ENCODE measurements at regions not wholly inside any gene's neighbourhood (a gene's known extent, or its start where the extent isn't known, plus 50 kb on each side); places are given as distances from the start of the nearest gene placed in this dataset.

DNA sequence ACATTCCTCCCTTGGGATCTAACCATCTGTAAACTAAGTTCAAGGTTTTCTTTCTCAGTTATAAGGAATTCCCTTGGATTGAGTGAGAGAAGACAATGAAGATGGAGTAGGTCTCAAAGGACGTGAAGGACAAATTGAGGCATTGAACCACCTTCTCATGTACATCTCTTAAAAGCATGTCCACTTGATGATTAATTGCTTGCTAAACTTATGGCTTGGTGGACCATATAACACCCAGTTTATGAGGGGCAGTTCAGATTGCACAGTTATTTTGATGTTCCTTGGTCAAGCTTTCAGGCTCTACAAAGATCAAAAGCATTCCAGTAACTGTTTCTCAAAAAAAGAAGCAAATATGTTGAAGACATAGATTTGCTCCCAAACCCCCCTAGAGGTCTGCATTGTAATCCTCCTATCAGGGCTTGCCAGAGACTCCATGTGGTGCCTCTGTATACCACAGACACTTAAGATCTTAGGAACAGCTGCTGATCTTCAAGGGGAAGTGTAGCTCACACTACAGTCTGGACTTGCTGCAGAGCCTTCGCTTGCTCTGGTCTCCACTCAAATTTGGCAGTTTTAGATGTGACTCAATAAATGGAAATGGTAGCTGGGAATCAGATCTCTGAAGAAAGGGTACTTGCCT is 56.9 kb upstream of the ALDH1A1 start:
- no peak for TF ChIP-seq Cebpa-rat (IDR thresholded peaks at IDR 0.05)

DNA sequence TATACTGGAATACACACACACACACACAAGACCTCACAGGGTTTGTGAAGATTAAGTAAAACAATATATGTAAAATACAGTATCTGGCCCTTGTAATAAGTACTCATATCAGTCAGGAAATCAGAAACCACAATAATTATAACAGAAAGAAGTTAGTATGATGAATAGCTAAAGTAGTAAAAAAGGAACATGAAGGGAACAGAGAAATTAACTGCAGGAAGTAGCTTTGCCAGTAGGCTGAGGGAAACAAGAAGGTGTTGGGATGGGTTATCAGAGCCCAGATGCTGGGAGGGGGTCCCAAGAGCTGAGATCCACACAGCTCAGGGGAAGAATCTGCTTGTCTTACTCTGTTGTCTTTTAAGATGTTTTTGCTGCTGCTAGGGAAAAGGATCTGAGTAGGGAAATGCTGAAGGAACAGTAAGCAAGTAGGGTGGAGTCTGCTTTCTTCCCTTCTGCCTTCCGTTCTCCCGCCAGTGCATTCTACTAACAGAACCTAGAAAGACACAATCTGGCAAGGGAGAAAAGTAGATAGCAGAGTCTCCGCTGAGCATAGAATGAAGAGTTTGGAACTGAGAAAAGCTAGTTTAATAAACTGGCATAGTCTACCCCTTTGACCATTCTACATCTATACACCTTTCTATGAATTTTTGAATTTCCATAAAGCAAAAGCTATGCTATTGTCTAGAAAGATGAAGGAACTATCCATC is 55.3 kb upstream of the ALDH1A1 start:
- Histone ChIP-seq H3K4me2 (peak overlapping the region in 3 of 11 experiments; percentile 33 to 56 (median 46); a peak in 5 of 22 replicates), H3K9me3 (replicated peaks in 1 of 11) (peaks cover 0 to 7% (median 0%) of the 10 kb centered on the region in 11 experiments; a peak in 2 of 22 replicates), H3K27me3 (no peaks in the 10 kb centered on the region), H3K36me3 (no peaks in the 10 kb centered on the region), H3K4me1 (peaks cover 0 to 16% (median 0%) of the 10 kb centered on the region in 10 experiments; a peak in 8 of 20 replicates), H4K20me1 (no peaks in the 10 kb centered on the region), H3K9ac (no peak overlapping the region), H3K4me3 (no peak overlapping the region), H3K27ac (no peak overlapping the region)
- no peak for TF ChIP-seq Cebpa-rat (IDR thresholded peaks at IDR 0.05)

More for the DNA sequence above, 56.9 kb upstream of the ALDH1A1 start:
- H3K27ac ChIP-seq, result no peak overlapping the region
- H3K4me2 ChIP-seq, result peak overlapping the region in 3 of 11 experiments; percentile 6 to 39 (median 12); a peak in 5 of 22 replicates
- peaks cover 0 to 7% (median 0%) of the 10 kb centered on the region in 11 experiments; a peak in 2 of 22 replicates for H3K9me3 ChIP-seq (replicated peaks in 1 of 11)
- H3K9ac ChIP-seq, result no peak overlapping the region
- H3K27me3 ChIP-seq, result no peaks in the 10 kb centered on the region
- H4K20me1 ChIP-seq, result no peaks in the 10 kb centered on the region
- no peak overlapping the region for H3K4me3 ChIP-seq
- no peaks in the 10 kb centered on the region for H3K36me3 ChIP-seq
- peaks cover 0 to 16% (median 0%) of the 10 kb centered on the region in 10 experiments; a peak in 8 of 20 replicates for H3K4me1 ChIP-seq

GRCh38 chr9:73006986-73007385 is 54.1 kb upstream of the ALDH1A1 start:
- no peak overlapping the region for H3K27ac ChIP-seq
- H3K36me3 ChIP-seq, result no peaks in the 10 kb centered on the region
- no peaks in the 10 kb centered on the region for H4K20me1 ChIP-seq
- H3K9ac ChIP-seq, result no peak overlapping the region
- no peak overlapping the region for H3K4me2 ChIP-seq
- H3K4me3 ChIP-seq, result no peak overlapping the region
- peaks cover 0 to 16% (median 0%) of the 10 kb centered on the region in 10 experiments; a peak in 8 of 20 replicates for H3K4me1 ChIP-seq
- no peak for TF ChIP-seq Cebpa-rat (IDR thresholded peaks at IDR 0.05)
- H3K27me3 ChIP-seq, result no peaks in the 10 kb centered on the region
- H3K9me3 ChIP-seq (replicated peaks in 1 of 11), result peaks cover 0 to 7% (median 0%) of the 10 kb centered on the region in 11 experiments; a peak in 2 of 22 replicates

All from BLaER1 treated with 17β-estradiol and CSF1 and Interleukin-3, amounts not matched to agents 10 nM and 100 nM (cell line).